DMS153 treated with DMSO at 0.1 percent for 48 hours (cell line): ENCODE measurements at regions not wholly inside any gene's neighbourhood (a gene's known extent, or its start where the extent isn't known, plus 50 kb on each side); places are given as distances from the start of the nearest gene placed in this dataset.

Experiments used
- DNase-seq: peaks from one replicate; lab custom pipeline; 2025; ENCODE audit not compliant: unreplicated experiment; lab: John Stamatoyannopoulos, UW

DNA sequence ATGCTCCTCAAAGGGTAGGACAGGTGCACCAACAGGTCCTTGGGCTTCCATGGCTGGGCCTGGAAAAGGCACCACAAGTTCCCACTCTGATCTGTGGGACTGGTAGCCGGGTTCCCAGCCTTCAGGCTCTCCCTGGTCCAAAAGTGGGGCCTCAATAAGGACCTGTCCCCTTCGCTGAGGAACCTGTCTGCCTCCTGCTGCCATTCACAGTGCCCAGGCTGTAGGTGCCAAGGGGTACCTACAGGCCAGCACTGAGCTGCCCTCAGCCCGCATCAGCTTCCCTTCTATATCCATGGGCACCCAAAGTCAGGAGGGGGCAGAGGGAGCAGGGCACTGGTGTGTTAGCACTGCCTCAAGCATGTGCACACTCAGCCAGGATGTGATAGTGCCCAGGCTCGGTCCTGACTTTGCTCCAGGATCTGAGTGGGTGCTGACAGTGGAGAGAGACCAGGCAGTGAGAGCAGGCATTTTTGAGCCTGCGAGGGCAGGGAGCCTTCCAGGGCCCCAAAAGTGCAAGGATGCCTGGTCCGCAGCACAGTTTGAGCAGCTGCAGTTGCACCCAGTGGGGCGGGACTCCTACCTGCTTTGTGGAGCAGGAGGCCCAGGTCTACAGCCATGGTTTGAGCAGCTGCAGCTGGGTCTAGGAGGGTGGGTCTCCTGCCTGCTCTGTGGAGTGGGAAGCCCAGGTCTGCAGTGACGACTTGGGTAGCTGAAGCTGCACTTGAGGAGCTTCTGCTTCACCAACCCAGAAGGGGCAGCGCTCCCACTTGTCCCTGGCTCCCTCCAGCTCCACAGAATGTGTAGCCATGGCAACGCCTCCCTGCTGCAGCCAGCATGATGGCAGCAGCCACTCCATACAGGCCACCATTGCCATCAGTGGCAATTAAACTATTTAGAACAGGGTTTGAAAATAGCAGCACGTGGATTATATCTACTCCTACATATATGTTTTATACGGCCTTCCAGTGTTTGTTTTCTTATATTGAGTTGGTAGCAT, 376.4 kb downstream of the KCTD8 start:
- no peak for DNase-seq

DNA sequence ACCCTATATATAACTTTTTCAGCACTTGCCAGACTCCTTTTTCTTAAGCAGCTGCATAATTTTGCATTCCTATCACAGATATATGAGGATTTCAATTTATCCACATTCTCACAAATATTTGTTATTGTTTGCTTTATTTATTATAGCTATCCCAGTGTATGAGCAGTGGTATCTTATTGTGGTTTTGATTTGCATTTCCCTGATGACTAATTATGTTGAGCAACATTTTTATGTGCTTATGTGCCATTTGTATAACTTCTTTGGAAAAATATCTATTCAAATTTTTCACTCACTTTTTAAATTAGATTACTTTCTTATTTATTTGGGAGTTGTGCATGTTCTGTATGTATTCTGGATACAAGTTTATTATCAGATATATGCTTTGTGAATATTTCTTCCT, 361.9 kb downstream of the KCTD8 start:
- DNase-seq, result no peak

DNA sequence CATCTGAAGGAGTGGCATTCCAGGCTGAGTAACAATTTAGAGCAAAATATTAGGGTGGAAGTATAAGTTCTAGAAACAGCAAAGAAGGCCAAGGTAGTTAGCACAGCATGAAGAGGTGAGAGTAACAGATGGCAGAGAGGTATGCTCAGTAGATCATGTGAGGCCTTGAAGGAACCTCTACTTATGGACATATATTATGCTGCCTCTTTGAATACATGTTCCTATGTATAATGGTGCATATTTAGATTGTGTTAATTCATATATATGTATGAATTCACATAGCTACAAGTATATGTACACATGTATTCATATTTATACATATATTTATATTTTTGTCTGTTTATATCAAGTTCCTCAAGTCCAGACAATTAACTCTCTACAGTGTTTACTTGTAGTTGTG, 355.2 kb downstream of the KCTD8 start:
- DNase-seq, result no peak

DNA sequence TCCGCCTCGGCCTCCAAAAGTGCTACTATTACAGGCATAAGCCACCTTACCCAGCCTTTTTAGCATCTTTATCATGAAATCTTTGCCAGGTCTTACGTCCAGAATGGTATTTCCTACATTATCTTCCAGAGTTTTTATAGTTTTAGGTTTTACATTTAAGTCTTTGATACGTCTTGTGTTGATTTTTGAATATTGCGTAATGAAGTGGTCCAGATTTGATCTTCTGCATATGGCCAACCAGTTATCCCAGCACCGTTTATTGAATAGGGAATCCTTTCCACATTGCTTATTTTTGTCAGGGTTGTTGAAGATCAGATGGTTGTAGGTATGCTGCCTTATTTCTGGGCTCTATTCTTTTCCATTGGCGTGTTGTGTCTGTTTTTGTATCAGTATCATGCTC, 349.6 kb downstream of the KCTD8 start:
- DNase-seq, result no peak

DNA sequence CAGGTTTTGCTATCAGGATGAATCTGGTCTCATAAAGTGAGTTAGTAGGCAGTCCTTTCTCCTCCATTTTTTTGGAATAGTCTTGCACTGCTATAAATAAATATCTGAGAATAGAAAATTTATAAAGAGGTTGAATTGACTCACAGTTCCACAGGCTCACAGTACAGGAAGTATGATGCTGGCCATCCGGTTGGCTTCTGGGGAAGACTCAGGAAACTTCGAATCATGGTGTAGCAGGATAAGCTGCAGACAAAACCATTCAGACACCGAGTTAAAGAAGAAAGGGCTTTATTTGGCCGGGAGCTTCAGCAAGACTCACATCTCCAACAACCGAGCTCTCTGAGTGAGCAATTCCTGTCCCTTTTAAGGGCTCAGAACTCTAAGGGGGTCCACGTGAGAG, 348.2 kb downstream of the KCTD8 start:
- no peak for DNase-seq

DNA sequence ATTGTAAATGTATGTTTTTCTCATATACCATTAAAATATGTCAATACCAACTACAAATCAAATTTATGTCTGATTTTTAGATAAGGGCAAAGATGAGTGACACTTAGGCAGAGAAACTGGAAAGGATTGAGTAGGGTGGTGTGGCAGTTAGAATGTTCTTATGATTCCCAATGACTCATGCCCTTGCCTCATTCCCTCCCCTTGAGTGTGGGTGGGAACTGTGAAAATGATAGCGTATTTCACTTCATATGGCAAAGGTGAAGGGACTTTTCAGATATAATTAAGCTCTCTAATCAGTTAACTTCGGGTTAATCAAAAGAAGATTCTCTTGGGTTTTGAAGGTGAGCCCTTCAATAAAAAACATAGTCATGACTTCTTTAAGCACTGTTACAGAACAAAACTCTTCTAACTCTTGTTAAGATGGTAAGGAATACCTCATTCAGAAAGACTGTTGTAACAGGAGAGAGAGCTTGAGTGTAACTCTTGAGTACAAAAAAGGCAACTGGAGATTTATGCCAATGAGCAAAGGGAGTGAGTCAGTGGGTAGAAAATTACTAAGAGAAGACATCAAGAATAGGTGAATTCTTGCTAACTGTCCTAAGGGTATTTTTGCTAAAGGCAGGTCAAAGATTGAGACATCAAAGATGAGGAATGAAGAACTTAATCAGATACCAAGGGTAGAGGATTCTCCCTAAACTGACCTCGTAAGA, 329.5 kb downstream of the KCTD8 start:
- DNase-seq, result no peak

DNA sequence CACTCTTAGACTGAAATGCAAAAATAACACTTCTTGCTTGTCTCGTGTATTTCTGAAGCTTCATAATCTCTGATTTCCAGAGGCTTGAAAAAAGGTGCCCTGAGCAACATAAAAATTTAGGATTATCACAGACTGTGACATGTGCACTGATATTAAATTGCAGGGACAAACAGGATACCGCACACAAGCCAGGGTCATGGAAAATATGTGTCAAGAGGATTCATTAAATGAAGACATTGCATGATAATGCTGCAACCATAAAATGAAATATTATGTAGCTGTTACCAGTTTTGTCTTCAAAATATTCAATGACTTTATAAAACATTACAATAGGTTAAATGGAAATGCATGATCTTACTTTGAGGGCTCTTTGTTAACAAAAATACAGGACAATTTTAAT, 328.0 kb downstream of the KCTD8 start:
- no peak for DNase-seq

DNA sequence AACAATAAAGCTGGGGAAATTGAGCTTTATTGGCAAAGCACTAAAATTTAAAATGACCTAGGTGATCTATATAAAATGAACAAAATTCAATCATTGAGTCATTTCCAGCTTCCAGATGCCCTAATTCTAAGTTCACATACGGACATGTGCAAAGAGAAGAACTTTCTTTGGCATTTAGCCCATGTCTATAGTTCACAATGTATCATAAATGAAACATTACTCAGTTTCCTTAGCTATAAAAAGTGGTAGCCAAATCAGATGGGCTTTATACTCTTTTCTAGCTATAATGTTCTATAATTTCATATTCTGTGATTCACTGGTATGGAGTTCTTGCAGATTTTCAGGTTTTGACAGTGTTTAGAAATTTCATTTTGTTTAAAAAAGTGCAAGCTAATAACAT, 327.4 kb downstream of the KCTD8 start:
- DNase-seq, result no peak
